HCT116 (cell line): ENCODE measurements at regions not wholly inside any gene's neighbourhood (a gene's known extent, or its start where the extent isn't known, plus 50 kb on each side); places are given as distances from the start of the nearest gene placed in this dataset.

Experiments
- ATAC-seq: fragments of 200-7000 bp; cut with Tn5 transposase; 2 replicates; pipeline ENCODE4 v1.9.1; 2020; ENCODE audit warnings: mild to moderate bottlenecking, moderate library complexity
- BruUV-seq: library from RNA; stranded (reverse); fragments of 400-500 nt; replicated peaks from 2 replicates; lab custom pipeline; 2021; lab: Mats Ljungman, UMichigan
- CTCF ChIA-PET: fragments of 300-600 bp; sonication (Branson Sonifier 250); formaldehyde crosslinking; loops from one replicate; lab custom pipeline; 2021; ENCODE audit warnings: antibody characterized with exemption; lab: Charles Lee
- POLR2A ChIA-PET: fragments of 300-600, 350-600 bp; sonication (Branson Sonifier 250); formaldehyde crosslinking; loops from one replicate; lab custom pipeline; 2021; ENCODE audit warnings: antibody characterized with exemption; lab: Charles Lee
- RAD21 ChIA-PET, 2 experiments: fragments of 300-600 bp; sonication (Branson Sonifier 250); formaldehyde crosslinking; loops; one replicate each; lab custom pipeline; 2023; ENCODE audit warnings: low total read pairs in 2 of 2; ENCODE audit not compliant: uncharacterized antibody in 2 of 2, unreplicated experiment in 2 of 2, low non-redundant PET in 1 of 2; lab: Charles Lee
- DNase-seq: peaks from one replicate; pipeline ENCODE4 v3.0.0-alpha.2; 2010; ENCODE audit warnings: low read depth, low spot score
- H2AFZ ChIP-seq: fragments of 200-600 bp; shearing (Covaris generic), sonication (generic); 2 replicates; pipeline ENCODE4 v1.6.1; 2017; ENCODE audit warnings: low read depth, mixed run types, mixed read lengths, antibody characterized with exemption, low read length; ENCODE audit not compliant: poor library complexity, severe bottlenecking
- H3K27ac ChIP-seq: 2 replicates; pipeline ENCODE4 v1.5.1; 2012; ENCODE audit warnings: low read depth, low read length
- H3K27me3 ChIP-seq: fragments of 200-600 bp; sonication (generic); 2 replicates; pipeline ENCODE4 v1.6.1; 2016; ENCODE audit warnings: mixed run types, low read length, mixed read lengths; ENCODE audit not compliant: insufficient read depth
- H3K36me3 ChIP-seq, 2 experiments: fragments of 200-500 bp in 1 of 2; fragments of 200-600 bp in 1 of 2; sonication (Bioruptor generic) in 1 of 2; sonication (generic) in 1 of 2; 2 replicates each; pipeline versions ENCODE4 v1.5.1 to v1.6.1; 2014 to 2016; ENCODE audit warnings: low read length in 2 of 2, inconsistent platforms in 1 of 2, mixed read lengths in 1 of 2, mixed run types in 1 of 2; ENCODE audit not compliant: insufficient read depth in 2 of 2, control insufficient read depth in 1 of 2
- H3K4me1 ChIP-seq, 2 experiments: fragments of 200-600 bp in 1 of 2; sonication (generic) in 1 of 2; 2 replicates each; pipeline versions ENCODE4 v1.5.1 to v1.6.1; 2012 to 2017; ENCODE audit warnings: low read length in 2 of 2, inconsistent platforms in 1 of 2, mild to moderate bottlenecking in 1 of 2, mixed read lengths in 1 of 2, mixed run types in 1 of 2, moderate library complexity in 1 of 2; ENCODE audit not compliant: insufficient read depth in 2 of 2, control insufficient read depth in 1 of 2
- H3K4me2 ChIP-seq: fragments of 200-600 bp; sonication (generic); 2 replicates; pipeline ENCODE4 v1.6.1; 2017; ENCODE audit warnings: mixed run types, low read length, mixed read lengths
- H3K4me3 ChIP-seq, 2 experiments: fragments of 200-600 bp in 1 of 2; sonication (generic) in 1 of 2; replicated peaks in 1 of 2; 2 replicates each; pipeline ENCODE4 v1.5.1; 2011 to 2016; ENCODE audit warnings: low read length in 2 of 2, control low read depth in 1 of 2, low read depth in 1 of 2, mild to moderate bottlenecking in 1 of 2, mixed read lengths in 1 of 2, mixed run types in 1 of 2
- H3K79me2 ChIP-seq: fragments of 200-600 bp; sonication (generic); 2 replicates; pipeline ENCODE4 v1.6.1; 2017; ENCODE audit warnings: mild to moderate bottlenecking, mixed run types, low read length, moderate library complexity, mixed read lengths; ENCODE audit not compliant: insufficient read depth
- H3K9ac ChIP-seq: fragments of 200-600 bp; sonication (generic); 2 replicates; pipeline ENCODE4 v1.6.1; 2016; ENCODE audit warnings: low read length, mixed read lengths
- H3K9me2 ChIP-seq: fragments of 200-600 bp; sonication (generic), shearing (Covaris generic); 2 replicates; pipeline ENCODE4 v1.6.1; 2017; ENCODE audit warnings: mixed run types, mild to moderate bottlenecking, moderate library complexity; ENCODE audit not compliant: insufficient read depth
- H3K9me3 ChIP-seq, 2 experiments: fragments of 200-500 bp in 1 of 2; fragments of 200-600 bp in 1 of 2; sonication (Bioruptor generic) in 1 of 2; sonication (generic) in 1 of 2; 2 replicates each; pipeline ENCODE4 v1.6.1; 2014 to 2017; ENCODE audit warnings: low read length in 2 of 2, mixed read lengths in 2 of 2, inconsistent platforms in 1 of 2, low read depth in 1 of 2, mild to moderate bottlenecking in 1 of 2, mixed run types in 1 of 2, moderate library complexity in 1 of 2; ENCODE audit not compliant: control insufficient read depth in 1 of 2, insufficient read depth in 1 of 2
- H4K20me1 ChIP-seq: fragments of 200-600 bp; sonication (generic), shearing (Covaris generic); 2 replicates; pipeline ENCODE4 v1.6.1; 2017; ENCODE audit warnings: mixed run types, mild to moderate bottlenecking, moderate library complexity; ENCODE audit not compliant: insufficient read depth
- ELF1 ChIP-seq: IDR thresholded peaks from 2 replicates; pipeline ENCODE4 v1.6.1; 2012; ENCODE audit warnings: low read depth, borderline replicate concordance
- FOSL1 ChIP-seq: IDR thresholded peaks from 2 replicates; pipeline ENCODE4 v1.6.1; 2012; ENCODE audit warnings: low read depth
- JUND ChIP-seq: IDR thresholded peaks from 2 replicates; pipeline ENCODE4 v1.6.1; 2012
- POLR2A ChIP-seq: IDR thresholded peaks from 2 replicates; pipeline ENCODE4 v1.7.0; 2011; ENCODE audit warnings: borderline replicate concordance; ENCODE audit not compliant: insufficient read depth, insufficient read length; ENCODE audit errors: extremely low read depth
- POLR2AphosphoS5 ChIP-seq: IDR thresholded peaks from 2 replicates; pipeline ENCODE4 v1.6.1; 2011; ENCODE audit warnings: mild to moderate bottlenecking, low read depth, low read length, moderate library complexity
- RAD21 ChIP-seq: IDR thresholded peaks from 2 replicates; pipeline ENCODE4 v1.6.1; 2012; ENCODE audit warnings: low read depth, mild to moderate bottlenecking
- SIN3A ChIP-seq: IDR thresholded peaks from 2 replicates; pipeline ENCODE4 v1.6.1; 2012; ENCODE audit warnings: low read depth
- SP1 ChIP-seq: IDR thresholded peaks from 2 replicates; pipeline ENCODE4 v1.6.1; 2012; ENCODE audit warnings: low read depth
- ZFX ChIP-seq: fragments of 450-650 bp; IDR thresholded peaks from 2 replicates; pipeline ENCODE4 v1.6.1; 2017
- ZNF274 ChIP-seq: fragments of 200-500 bp; sonication (Bioruptor generic); IDR thresholded peaks from 2 replicates; pipeline ENCODE4 v1.6.1; 2014; ENCODE audit warnings: mild to moderate bottlenecking, low read depth, low read length, inconsistent platforms
- intact Hi-C: fragments of 100-400 bp; cut with micrococcal nuclease; formaldehyde crosslinking; loops from 2 replicates; pipeline ENCODE4 v1.10.0; 2022
- TF ChIP-seq, protein P1 (sequence below): IDR thresholded peaks from 2 replicates; pipeline ENCODE4 v1.6.1; 2012; ENCODE audit warnings: low read depth
- TF ChIP-seq, protein P2 (sequence below): IDR thresholded peaks from 2 replicates; pipeline ENCODE4 v1.6.1; 2011; ENCODE audit warnings: mild to moderate bottlenecking, low read length, moderate library complexity; ENCODE audit not compliant: insufficient replicate concordance; ENCODE audit errors: extremely low read depth
- TF ChIP-seq, protein P3 (sequence below): IDR thresholded peaks from 2 replicates; pipeline ENCODE4 v1.6.1; 2012
- TF ChIP-seq, protein P4 (sequence below): IDR thresholded peaks from 2 replicates; pipeline ENCODE4 v1.6.1; 2012

DNA sequence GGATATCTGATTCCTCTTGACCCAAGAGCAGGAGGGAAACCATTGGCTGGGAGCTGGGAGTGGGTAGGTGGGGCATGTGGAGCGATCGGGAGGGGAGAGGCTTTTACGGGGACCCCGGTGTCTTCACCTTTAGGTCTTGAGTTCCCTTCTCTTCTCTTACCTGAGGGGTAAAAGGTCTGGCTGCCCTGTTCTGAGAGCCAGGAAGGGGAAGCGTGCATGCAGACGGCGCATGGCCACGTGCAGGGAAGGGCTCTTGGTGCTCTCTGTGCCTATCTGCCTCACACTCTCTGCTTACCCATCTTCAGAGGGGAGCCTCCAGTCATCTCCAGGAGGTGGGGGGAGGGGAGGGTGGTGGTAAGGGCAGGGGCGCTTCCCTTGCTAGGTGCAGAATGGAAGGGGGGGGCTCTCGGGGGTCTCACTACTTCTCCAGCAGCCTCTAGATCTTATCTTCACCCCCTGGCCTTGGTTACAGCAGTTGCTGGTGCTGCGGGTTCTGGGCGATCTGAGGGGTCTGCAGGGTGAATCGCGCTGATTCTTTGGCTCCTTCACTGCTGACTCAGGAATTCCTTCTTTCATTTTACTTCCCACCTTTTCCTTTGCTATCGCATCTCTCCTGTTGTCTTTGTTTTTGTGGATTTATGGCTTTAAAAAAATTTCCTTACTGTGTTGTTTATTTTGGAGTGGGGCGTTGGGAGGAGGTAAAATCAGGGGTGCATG is 225.8 kb upstream of the HS6ST1 start:
- ChIA-PET POLR2A (no interaction called here), RAD21 (no interaction called here), CTCF (no interaction called here)
- H3K4me1 ChIP-seq: no peaks in the 10 kb centered on the region
- no peak overlapping the region for H3K4me2 ChIP-seq
- no peaks in the 10 kb centered on the region for H3K79me2 ChIP-seq
- H3K36me3 ChIP-seq: no peaks in the 10 kb centered on the region
- H2AFZ ChIP-seq: no peak overlapping the region
- H3K9ac ChIP-seq: no peak overlapping the region
- no peaks in the 10 kb centered on the region for H4K20me1 ChIP-seq
- intact Hi-C loops: no loop called here
- TF ChIP-seq, protein P1, sequence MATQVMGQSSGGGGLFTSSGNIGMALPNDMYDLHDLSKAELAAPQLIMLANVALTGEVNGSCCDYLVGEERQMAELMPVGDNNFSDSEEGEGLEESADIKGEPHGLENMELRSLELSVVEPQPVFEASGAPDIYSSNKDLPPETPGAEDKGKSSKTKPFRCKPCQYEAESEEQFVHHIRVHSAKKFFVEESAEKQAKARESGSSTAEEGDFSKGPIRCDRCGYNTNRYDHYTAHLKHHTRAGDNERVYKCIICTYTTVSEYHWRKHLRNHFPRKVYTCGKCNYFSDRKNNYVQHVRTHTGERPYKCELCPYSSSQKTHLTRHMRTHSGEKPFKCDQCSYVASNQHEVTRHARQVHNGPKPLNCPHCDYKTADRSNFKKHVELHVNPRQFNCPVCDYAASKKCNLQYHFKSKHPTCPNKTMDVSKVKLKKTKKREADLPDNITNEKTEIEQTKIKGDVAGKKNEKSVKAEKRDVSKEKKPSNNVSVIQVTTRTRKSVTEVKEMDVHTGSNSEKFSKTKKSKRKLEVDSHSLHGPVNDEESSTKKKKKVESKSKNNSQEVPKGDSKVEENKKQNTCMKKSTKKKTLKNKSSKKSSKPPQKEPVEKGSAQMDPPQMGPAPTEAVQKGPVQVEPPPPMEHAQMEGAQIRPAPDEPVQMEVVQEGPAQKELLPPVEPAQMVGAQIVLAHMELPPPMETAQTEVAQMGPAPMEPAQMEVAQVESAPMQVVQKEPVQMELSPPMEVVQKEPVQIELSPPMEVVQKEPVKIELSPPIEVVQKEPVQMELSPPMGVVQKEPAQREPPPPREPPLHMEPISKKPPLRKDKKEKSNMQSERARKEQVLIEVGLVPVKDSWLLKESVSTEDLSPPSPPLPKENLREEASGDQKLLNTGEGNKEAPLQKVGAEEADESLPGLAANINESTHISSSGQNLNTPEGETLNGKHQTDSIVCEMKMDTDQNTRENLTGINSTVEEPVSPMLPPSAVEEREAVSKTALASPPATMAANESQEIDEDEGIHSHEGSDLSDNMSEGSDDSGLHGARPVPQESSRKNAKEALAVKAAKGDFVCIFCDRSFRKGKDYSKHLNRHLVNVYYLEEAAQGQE: no peak
- TF ChIP-seq, protein P2, sequence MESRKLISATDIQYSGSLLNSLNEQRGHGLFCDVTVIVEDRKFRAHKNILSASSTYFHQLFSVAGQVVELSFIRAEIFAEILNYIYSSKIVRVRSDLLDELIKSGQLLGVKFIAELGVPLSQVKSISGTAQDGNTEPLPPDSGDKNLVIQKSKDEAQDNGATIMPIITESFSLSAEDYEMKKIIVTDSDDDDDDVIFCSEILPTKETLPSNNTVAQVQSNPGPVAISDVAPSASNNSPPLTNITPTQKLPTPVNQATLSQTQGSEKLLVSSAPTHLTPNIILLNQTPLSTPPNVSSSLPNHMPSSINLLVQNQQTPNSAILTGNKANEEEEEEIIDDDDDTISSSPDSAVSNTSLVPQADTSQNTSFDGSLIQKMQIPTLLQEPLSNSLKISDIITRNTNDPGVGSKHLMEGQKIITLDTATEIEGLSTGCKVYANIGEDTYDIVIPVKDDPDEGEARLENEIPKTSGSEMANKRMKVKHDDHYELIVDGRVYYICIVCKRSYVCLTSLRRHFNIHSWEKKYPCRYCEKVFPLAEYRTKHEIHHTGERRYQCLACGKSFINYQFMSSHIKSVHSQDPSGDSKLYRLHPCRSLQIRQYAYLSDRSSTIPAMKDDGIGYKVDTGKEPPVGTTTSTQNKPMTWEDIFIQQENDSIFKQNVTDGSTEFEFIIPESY: no peak
- TF ChIP-seq SIN3A (no peak), ZFX (no peak), ELF1 (no peak), POLR2AphosphoS5 (no peak), JUND (no peak), ZNF274 (no peak), POLR2A (no peak), SP1 (no peak), RAD21 (no peak), FOSL1 (no peak)
- TF ChIP-seq, protein P3, sequence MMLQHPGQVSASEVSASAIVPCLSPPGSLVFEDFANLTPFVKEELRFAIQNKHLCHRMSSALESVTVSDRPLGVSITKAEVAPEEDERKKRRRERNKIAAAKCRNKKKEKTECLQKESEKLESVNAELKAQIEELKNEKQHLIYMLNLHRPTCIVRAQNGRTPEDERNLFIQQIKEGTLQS: no peak
- TF ChIP-seq, protein P4, sequence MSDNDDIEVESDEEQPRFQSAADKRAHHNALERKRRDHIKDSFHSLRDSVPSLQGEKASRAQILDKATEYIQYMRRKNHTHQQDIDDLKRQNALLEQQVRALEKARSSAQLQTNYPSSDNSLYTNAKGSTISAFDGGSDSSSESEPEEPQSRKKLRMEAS: no peak
- no peaks in the 10 kb centered on the region for H3K27me3 ChIP-seq
- no peaks in the 10 kb centered on the region for H3K9me3 ChIP-seq
- H3K9me2 ChIP-seq: no peaks in the 10 kb centered on the region
- H3K27ac ChIP-seq: no peak overlapping the region
- no TSS peak for BruUV-seq
- no peak overlapping the region for H3K4me3 ChIP-seq
- no peak for ATAC-seq
- DNase-seq: no peak
